GM13977 (cell line): ENCODE measurements at regions not wholly inside any gene's neighbourhood (a gene's known extent, or its start where the extent isn't known, plus 50 kb on each side); places are given as distances from the start of the nearest gene placed in this dataset.

Experiments
- DNase-seq: peaks from one replicate; pipeline ENCODE4 v3.0.0; 2012; ENCODE audit warnings: low spot score
- in situ Hi-C: fragments of 300-500 bp; cut with MboI; formaldehyde crosslinking; loops from one replicate; pipeline ENCODE4 v1.12.0; 2022; ENCODE audit warnings: low sequenced_read_pairs, low pct_unique_long_range_greater_than_20kb, mixed read lengths, inconsistent platforms; ENCODE audit not compliant: unreplicated experiment
- TF ChIP-seq, protein P1 (sequence below): IDR thresholded peaks from 2 replicates; pipeline ENCODE4 v1.5.1; 2012; ENCODE audit warnings: mild to moderate bottlenecking, control low read depth; ENCODE audit not compliant: insufficient read depth; ENCODE audit errors: extremely low read depth, missing control alignments

DNA sequence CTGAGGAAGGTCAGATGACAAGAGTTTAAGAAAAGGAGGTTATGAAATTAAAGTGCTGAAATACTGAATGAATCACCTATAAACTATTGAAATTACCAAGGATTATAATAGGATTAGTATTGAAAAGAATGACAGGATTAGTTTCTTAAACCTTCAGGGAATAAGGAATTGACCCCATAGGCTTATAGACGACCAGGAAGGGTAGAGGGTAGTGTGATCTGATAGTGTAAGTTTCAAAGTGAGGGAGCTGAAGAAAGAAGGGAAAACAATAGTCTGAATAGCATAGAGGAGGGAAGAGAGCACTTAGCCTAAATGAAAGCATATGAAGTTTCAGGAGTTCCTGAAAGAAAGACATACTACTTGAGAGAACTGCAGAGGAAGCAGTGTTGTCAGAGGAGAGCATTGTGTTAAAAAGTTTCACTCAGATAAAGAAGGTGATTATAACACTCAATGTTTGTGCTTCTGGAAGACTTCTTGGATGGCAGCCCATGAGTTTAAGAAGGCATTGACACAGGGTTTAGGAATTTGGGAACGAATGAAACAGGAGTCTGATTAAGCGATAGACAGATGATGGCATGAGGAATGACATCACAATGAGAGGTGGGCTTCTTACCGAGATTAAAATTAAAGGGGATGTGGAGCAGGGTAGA lies 557.9 kb upstream of the GRAMD2B start:
- TF ChIP-seq, protein P1, sequence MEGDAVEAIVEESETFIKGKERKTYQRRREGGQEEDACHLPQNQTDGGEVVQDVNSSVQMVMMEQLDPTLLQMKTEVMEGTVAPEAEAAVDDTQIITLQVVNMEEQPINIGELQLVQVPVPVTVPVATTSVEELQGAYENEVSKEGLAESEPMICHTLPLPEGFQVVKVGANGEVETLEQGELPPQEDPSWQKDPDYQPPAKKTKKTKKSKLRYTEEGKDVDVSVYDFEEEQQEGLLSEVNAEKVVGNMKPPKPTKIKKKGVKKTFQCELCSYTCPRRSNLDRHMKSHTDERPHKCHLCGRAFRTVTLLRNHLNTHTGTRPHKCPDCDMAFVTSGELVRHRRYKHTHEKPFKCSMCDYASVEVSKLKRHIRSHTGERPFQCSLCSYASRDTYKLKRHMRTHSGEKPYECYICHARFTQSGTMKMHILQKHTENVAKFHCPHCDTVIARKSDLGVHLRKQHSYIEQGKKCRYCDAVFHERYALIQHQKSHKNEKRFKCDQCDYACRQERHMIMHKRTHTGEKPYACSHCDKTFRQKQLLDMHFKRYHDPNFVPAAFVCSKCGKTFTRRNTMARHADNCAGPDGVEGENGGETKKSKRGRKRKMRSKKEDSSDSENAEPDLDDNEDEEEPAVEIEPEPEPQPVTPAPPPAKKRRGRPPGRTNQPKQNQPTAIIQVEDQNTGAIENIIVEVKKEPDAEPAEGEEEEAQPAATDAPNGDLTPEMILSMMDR: no peak
- no peak for DNase-seq
- in situ Hi-C loops: no loop called here

DNA sequence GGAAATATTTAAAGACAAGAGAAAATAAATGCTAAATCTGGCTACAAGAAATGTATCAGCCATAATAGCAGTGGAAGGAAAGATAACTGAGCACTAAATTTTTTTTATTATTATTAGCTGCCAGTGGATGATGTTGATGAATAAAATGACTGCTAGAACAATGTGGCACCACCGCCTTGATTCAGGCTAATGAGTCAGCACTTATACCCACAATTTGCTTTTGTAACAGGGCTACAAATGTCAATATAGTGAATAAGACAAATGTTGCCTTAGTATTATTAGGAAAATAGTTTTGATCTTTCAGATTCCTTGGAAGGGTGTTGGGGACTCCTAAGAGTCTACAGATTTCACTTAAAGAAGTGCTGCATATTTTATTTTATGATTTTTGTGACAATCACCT lies 555.2 kb upstream of the GRAMD2B start:
- DNase-seq: no peak
- TF ChIP-seq, protein P1: no peak
- in situ Hi-C loops: no loop called here

DNA sequence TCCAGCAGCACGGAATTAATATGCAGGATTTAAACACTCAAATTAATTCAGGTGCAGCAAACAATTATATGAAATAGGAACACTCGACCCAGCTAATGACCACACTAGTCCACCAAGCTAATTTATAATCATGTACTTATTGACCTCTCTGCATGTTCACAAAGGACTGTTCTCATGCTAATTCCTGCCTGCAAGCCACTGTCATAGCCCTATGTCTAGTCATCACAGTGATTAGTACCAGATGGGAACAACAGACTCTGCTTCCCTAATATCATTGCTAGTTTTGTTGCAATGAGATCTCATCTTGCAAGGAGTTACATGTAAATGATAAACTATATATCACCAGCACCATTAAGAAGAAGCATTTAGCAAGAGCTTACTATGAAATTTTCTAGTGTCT lies 553.0 kb upstream of the GRAMD2B start:
- TF ChIP-seq, protein P1: no peak
- in situ Hi-C loops: no loop called here
- DNase-seq: no peak

DNA sequence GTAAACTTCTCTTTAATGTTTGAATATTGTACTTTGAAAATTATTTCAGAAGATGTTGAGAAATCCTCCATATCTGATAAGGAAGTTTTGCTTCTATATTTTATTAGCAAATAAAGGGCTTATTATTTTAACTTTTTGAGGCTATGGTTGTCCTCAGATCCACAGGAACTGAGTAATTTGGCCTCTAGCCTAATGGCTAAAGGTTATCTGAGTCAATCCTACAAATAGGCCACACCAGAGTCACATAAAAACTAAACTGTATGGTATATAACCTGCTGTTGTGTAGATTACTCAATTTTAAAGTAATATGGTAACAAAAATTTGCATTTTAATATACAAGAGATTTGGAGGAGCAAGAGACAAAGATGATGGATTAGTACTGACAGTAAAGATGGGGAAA lies 549.2 kb upstream of the GRAMD2B start:
- DNase-seq: no peak
- TF ChIP-seq, protein P1: no peak
- in situ Hi-C loops: no loop called here

DNA sequence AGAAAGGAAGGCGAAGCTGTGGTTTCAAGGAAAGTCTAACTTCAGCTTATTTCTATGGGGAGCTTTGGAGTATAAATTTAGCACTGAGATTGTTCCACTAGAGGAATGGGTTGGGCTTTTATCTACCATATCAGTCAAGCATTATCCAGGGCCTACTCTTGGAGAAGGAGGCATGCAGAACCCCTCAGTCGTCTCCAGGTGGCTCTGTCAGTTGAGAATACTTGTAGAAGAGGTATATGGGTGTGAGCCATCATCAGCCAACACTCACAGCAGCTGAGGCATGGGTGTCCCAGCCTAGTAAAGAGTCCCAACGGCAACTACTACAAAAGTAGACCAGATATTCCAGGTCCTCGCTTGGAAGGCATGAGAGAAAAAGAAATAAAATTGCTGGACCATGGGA lies 548.5 kb upstream of the GRAMD2B start:
- DNase-seq: no peak

DNA sequence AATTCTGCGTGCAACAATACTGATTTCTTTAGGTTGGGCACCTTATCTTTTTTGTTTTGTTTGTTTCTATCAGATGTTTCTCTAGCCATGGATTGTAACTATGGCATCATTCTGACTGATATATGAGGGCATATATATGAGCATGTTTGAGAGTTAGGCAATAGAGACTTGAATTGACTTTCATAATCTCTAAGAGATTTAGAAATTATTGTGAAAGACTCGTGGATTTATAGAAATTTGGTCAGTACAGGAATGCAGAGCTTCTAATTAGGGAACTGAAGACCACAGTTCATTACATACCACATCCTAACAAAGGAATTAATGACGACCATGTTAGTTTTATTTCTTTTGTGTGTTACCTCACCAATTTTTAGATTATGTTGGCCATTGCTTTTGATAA lies 546.0 kb upstream of the GRAMD2B start:
- TF ChIP-seq, protein P1: no peak
- DNase-seq: no peak
- in situ Hi-C loops: no loop called here

More for the DNA sequence above, 548.5 kb upstream of the GRAMD2B start:
- in situ Hi-C loops: no loop called here
- TF ChIP-seq, protein P1: no peak
